ENCODE measurements at regions not wholly inside any gene's neighbourhood (a gene's known extent, or its start where the extent isn't known, plus 50 kb on each side); places are given as distances from the start of the nearest gene placed in this dataset.

GRCh38 chr1:57712846-57713245, 289.0 kb upstream of the DAB1 start:
- Histone ChIP-seq H3K9me3 (no peaks in the 10 kb centered on the region), H3K36me3 (no peaks in the 10 kb centered on the region), H3K4me3 (no peak overlapping the region), H3K27ac (no peak overlapping the region), H3K4me1 (no peaks in the 10 kb centered on the region), H3K27me3 (no peaks in the 10 kb centered on the region)
- TF ChIP-seq CTCF (IDR thresholded peaks at IDR 0.05) (no peak), POLR2A (IDR thresholded peaks at IDR 0.05) (no peak), POLR2AphosphoS5 (IDR thresholded peaks at IDR 0.05; ENCODE audit: insufficient read depth in 1 of 2, low read depth in 1 of 2) (no peak)
- intact Hi-C loops (cut with DNase I): no loop called here
- no peak for DNase-seq (ENCODE audit: extremely low spot score in 2 of 2)

DNA sequence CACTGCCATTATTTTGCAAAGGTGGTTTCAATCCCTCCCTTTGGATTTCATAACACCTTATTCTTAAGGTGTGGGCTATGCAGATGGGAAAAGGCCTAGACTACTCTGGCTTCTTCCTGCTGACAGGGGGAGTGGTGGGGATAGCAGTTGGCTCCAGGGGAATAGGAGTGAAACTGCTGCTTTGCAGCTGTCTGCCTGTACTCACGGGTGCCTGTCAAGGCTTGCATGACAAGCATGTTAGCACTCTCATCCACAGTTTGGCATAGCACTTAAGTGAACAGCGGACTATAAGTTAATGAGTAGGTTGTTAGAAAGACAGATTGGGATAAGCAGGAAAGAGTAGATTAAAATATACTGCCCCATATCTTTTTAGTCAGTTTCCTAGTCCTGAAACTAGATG, 287.5 kb upstream of the DAB1 start:
- Histone ChIP-seq H3K27me3 (no peaks in the 10 kb centered on the region), H3K27ac (no peak overlapping the region), H3K4me3 (no peak overlapping the region), H3K9me3 (no peaks in the 10 kb centered on the region), H3K4me1 (no peaks in the 10 kb centered on the region), H3K36me3 (no peaks in the 10 kb centered on the region)
- intact Hi-C loops (cut with DNase I): no loop called here
- DNase-seq (ENCODE audit: extremely low spot score in 2 of 2): no peak
- TF ChIP-seq POLR2A (IDR thresholded peaks at IDR 0.05): no peak
- TF ChIP-seq CTCF (IDR thresholded peaks at IDR 0.05): no peak
- TF ChIP-seq POLR2AphosphoS5 (IDR thresholded peaks at IDR 0.05; ENCODE audit: insufficient read depth in 1 of 2, low read depth in 1 of 2): no peak

GRCh38 chr1:57707631-57708030, 283.8 kb upstream of the DAB1 start:
- H3K36me3 ChIP-seq: no peaks in the 10 kb centered on the region
- no peaks in the 10 kb centered on the region for H3K4me1 ChIP-seq
- no peak for DNase-seq (ENCODE audit: extremely low spot score in 2 of 2)
- H3K9me3 ChIP-seq: no peaks in the 10 kb centered on the region
- H3K27me3 ChIP-seq: no peaks in the 10 kb centered on the region
- no peak overlapping the region for H3K4me3 ChIP-seq
- intact Hi-C loops (cut with DNase I): no loop called here
- no peak for TF ChIP-seq POLR2AphosphoS5 (IDR thresholded peaks at IDR 0.05; ENCODE audit: insufficient read depth in 1 of 2, low read depth in 1 of 2)
- TF ChIP-seq CTCF (IDR thresholded peaks at IDR 0.05): no peak
- TF ChIP-seq POLR2A (IDR thresholded peaks at IDR 0.05): no peak
- H3K27ac ChIP-seq: no peak overlapping the region

DNA sequence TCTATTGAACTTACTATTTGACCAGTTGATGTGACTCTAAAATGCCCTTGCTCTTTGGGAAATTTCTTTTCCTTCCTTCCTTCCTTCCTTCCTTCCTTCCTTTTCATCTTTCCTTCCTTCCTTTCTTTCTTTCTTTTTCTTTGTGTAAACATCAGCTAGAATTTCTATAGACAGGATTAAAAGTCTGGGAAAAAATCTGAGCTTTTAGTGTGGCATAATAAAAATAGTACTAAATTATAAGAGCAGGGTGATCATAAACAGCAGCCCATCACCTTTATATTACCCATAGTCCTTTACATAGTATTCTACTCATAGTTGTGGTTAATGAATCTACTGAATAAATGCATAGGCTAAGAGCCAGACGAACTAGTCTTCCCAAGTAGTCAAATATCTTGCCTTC, 281.0 kb upstream of the DAB1 start:
- intact Hi-C loops (cut with DNase I): no loop called here
- TF ChIP-seq POLR2AphosphoS5 (IDR thresholded peaks at IDR 0.05; ENCODE audit: insufficient read depth in 1 of 2, low read depth in 1 of 2): no peak
- no peak for TF ChIP-seq CTCF (IDR thresholded peaks at IDR 0.05)
- no peak for TF ChIP-seq POLR2A (IDR thresholded peaks at IDR 0.05)
- H3K4me1 ChIP-seq: no peaks in the 10 kb centered on the region
- no peak overlapping the region for H3K27ac ChIP-seq
- no peak overlapping the region for H3K4me3 ChIP-seq
- H3K27me3 ChIP-seq: no peaks in the 10 kb centered on the region
- no peaks in the 10 kb centered on the region for H3K36me3 ChIP-seq
- DNase-seq (ENCODE audit: extremely low spot score in 2 of 2): no peak
- H3K9me3 ChIP-seq: no peaks in the 10 kb centered on the region

- no peak for DNase-seq (ENCODE audit: extremely low spot score in 2 of 2)
- Histone ChIP-seq H3K27me3 (no peaks in the 10 kb centered on the region), H3K27ac (no peak overlapping the region), H3K36me3 (no peaks in the 10 kb centered on the region), H3K4me1 (no peaks in the 10 kb centered on the region), H3K4me3 (no peak overlapping the region), H3K9me3 (no peaks in the 10 kb centered on the region)
- intact Hi-C loops (cut with DNase I): no loop called here
- TF ChIP-seq CTCF (IDR thresholded peaks at IDR 0.05) (no peak), POLR2AphosphoS5 (IDR thresholded peaks at IDR 0.05; ENCODE audit: insufficient read depth in 1 of 2, low read depth in 1 of 2) (no peak), POLR2A (IDR thresholded peaks at IDR 0.05) (no peak)
Observed at GRCh38 chr1:57704231-57704630, 280.4 kb upstream of the DAB1 start.

All from vagina (tissue), 2 donors.